GM21360 (cell line): ENCODE measurements at regions not wholly inside any gene's neighbourhood (a gene's known extent, or its start where the extent isn't known, plus 50 kb on each side); places are given as distances from the start of the nearest gene placed in this dataset.
"Not testable (repeated sequence)": the region's sequence is repeated elsewhere in the genome, so short reads cannot be mapped to it uniquely, and the experiment has no call there.

Source experiments
- ATAC-seq: cut with Tn5 transposase; IDR thresholded peaks from one replicate; pipeline ENCODE4 v1.9.1; 2021; ENCODE audit warnings: mild to moderate bottlenecking, moderate library complexity; ENCODE audit not compliant: unreplicated experiment

DNA sequence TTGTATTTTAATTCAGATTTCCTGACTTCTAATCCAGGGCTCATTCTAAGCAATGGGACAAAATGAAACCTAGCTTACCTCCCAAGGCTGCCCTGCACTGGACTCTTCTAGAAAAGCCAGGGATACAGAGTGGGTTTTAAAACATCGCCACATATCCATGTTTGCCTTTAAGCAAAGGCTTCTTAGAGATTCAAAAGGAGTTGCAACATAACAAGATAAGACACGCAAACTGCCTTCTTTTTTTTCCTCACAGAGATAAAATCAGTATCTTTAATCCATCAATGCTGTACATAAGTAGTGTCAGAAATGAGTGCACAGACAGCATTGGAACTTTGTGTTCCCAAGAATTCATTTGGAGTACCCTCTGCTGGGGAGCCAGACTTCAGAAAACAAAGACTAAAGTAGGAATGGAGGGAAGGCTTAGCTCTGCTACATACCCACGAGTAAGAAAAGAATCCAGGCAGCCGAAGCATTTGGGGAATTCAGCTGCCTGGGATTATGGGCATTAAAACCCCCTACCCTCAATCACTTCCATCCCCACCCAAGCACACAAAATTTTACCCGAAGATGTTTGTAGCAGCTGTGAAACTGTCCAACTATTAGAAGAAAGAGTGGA lies 427.8 kb downstream of the ARL4A start:
- ATAC-seq, result no peak

DNA sequence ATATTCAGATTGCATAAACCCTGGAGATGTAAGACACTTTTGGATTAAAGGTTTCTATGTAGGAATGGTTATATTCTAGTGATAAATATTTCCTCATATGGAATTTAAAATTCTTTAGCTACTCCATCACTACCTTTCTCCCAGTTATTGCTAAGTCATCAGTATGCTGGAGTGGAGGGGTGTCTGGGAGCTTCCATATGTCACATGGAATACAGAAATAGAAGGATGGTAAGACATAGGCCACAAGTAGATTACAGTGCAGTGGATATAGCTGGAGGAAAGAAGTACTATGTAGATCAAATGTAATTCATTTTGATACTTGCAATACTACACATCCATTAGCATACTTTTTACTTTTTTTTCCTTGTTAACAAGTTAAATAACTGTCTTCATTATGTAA lies 428.4 kb downstream of the ARL4A start:
- no peak for ATAC-seq

DNA sequence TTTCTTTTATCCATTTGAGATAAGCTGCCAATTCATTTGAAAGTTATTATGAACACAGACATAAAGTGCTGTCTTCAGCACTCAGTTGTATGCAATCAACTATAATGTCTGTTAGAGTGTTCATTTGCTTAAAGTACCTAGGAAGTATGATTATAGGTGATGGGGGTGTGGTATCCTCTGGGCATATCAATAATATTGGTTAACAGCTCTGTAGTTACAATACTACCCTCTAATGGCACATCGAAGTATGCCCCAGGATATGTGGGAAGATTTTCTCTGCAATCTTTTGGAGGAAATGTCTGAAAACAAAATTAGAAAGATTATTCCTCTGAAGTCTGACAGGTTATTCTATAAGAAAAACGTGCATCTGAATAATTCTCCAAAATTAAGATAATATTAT lies 429.7 kb downstream of the ARL4A start:
- no peak for ATAC-seq

DNA sequence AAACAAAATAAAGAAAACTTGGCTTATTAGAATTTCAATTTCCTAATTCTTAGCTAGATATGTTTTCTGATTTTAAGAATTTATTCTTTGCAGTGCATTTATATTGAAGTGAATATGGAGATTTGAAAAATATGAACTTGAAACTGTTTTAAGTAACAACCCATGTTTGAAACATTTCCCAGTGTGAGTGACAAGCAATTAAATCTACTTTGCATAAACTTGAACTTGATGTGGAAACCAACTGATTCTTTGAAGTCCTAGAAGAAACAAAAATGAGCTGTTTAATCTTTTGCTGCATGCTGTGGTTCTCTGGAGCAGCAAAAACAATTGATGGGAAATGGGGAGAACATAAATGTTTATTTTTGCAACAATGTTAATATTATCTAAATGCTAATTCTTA lies 430.2 kb downstream of the ARL4A start:
- no peak for ATAC-seq

DNA sequence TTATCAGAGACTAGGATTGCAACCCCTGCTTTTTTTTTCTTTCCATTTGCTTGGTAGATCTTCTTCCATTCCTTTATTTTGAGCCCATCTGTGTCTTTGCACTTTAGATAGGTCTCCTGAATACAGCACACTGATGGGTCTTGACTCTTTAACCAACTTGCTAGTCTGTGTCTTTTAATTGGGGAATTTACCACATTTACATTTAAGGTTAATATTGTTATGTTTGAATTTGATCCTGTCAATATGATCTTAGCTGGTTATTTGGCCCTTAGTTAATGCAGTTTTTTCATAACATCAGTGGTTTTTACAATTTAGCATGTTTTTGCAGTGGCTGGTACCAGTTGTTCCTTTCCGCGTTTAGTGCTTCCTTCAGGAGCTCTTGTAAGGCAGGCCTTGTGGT lies 437.2 kb downstream of the ARL4A start:
- not testable (repeated sequence) for ATAC-seq

DNA sequence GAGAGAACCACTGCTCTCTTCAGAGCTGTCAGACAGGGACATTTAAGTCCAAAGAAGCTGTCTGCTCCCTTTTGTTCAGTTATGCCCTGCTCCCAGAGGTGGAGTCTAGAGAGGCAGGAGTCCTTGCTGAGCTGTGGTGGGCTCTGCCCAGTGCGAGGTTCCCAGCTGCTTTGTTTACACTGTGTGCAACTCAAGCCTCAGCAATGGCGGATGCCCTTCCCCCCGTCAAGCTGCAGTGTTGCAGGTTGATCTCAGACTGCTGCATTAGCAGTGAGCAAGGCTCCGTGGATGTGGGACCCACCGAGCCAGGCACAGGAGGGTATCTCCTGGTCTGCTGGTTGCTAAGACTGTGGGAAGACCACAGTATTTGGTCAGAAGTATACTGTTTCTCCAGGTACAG lies 438.9 kb downstream of the ARL4A start:
- ATAC-seq, result no peak

DNA sequence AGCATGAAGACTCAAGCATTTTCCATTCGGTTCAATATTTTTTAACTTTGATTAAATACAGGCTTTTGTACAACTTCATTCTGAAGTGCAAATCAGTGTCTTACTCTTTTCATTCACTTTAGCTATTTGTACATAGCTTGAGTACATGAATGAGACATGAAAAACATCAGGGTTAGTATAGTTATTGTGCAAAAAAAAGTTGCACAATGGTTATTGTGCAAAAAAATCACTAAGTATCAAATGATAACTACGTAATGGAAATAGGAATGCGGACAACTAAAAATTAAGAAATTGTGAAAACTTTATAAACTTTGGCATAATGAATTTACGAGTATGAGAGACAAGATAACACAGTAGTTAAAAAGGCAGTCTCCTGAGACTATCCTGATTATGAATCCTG lies 442.9 kb downstream of the ARL4A start:
- no peak for ATAC-seq

DNA sequence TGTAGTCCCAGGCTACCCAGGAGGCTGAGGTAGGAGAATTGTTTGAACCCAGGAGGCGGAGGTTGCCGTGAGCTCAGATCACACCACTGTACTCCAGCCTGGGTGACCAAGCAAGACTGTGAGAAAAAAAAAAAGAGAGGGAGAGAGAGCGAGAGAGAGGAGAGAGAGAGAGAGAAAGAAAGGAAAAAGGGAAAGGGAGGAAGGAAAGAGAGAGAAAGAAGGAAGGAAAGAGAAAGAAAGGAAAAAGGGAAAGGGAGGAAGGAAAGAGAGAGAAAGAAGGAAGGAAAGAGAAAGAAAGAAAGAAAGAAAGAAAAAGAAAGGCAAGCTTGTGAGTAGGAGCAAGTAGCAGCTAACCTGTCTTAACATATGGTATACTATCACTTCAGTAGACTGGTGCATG lies 443.5 kb downstream of the ARL4A start:
- ATAC-seq, result not testable (repeated sequence)

DNA sequence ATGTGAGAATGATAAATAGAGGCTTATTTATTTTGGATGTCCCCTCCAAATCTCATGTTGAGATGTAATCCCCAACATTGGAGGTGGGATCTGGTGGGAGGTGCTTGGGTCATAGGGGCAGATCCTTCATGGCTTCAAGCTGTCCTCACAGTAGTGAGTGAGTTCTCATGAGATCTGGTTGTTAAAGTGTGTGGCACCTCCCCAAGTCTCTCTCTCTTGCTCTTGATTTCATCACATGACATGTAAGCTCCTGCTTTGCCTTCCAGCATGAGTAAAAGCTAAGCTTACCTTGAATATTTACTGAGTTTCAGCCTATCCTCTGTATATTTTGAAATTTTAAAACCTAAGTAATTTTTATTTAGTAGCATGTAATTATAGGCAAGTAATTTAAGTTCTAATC lies 444.9 kb downstream of the ARL4A start:
- no peak for ATAC-seq

DNA sequence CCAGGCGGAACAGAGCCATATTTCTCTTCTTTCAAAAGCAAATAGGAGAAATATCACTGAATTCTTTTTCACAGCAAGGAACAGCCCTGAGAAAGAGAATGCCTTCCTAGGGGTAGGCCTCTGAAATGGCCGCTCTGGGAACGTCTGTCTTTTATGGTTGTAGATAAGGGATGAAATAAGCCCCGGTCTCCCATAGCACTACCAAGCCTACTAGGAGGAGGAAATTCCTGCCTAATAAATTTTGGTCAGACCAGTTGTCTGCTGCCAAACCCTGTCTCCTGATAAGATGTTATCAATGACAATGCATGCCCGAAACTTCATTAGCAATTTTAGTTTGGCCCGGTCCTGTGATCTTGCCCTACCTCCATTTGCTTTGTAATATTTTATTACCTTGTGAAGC lies 448.9 kb downstream of the ARL4A start:
- ATAC-seq, result not testable (repeated sequence)

DNA sequence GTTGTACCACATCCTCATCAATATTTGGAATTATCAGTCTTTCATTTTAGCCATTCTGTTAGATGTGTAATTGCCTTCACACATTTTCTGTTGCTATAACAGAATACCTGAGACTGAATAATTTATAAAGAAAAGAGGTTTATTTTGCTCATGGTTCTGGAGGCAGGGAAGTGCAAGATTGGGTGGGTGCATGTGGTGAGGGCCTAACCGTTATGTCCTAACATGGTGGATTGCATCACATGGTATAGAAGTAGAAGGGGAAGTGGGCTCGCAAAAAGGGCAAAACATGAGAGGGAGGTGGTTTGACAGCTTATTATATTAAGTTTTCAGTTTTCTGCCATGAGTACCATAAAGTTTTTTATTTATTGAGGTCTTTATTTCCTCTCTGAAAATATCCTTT lies 452.0 kb downstream of the ARL4A start:
- ATAC-seq, result no peak

DNA sequence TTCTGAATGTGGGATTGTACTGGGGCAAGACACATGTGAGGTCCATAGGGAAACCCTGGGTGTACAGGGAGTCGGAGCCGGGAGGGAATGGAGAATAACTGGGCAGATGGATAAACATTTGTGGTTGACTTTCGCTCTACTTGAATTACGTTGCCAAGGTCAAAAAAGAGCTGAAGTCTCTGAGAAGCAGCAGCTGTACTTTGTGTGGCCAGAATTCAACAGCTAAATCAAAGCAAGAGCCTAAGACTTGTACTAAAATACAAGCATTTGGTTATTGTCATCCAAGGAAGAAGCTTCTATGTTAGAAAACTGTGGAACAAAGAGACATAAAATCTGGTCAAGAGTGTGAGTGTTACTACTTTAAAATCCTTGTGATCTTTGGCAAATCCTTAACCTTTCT lies 457.2 kb downstream of the ARL4A start:
- no peak for ATAC-seq

DNA sequence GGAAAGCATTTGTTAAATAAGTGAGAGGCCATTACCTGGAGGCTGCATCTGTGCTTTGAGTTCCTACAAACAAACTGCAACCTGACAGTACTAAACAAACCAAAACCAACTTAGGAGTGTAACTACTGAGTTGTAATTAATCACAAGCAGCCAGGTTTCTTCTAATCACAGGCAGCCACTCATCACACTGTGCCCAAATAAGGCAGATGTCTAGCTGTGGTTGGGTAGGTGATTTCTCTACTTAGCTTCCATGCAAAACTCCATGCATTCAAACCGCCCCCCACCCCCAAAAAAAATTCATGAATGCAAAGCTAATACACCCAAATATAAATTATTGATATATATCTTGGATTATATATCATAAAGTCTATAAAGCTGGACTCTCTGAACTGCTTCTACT lies 461.1 kb downstream of the ARL4A start:
- ATAC-seq, result no peak

DNA sequence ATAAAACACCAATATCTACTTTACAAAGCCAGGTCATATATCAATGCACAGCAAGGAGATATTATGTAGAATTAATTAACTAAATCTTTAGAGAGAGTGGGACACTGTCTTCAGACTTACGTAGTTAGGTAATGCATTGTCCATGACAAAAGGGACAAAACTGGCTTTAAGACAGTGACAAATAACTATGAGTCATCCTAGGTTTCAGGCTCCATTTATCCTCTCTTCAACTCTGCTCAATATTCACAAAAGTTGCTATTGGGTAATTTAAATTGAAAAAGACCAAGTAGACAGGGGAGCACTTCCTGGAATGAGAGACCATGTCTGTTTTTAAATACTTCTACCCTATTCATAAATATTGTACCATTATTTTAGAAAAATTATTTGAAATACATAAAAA lies 464.5 kb downstream of the ARL4A start:
- no peak for ATAC-seq

DNA sequence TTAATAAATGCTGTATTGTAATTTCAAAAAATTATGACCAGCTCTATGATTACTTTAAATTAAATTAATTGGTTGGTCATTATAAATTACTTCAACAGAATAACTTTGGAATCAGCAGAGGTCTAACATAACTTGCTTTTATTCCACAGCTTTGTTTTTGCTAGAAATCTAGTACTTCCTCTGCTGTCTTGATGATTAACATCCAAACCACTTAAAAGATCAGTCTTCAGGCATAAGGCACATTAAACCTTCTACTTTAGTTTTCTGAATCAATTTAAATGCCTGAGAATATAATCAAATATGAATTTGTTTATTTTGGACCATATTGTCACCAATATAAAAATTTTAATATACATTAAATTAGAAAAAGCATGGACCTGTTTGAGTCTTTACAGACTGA lies 465.3 kb downstream of the ARL4A start:
- ATAC-seq, result no peak

DNA sequence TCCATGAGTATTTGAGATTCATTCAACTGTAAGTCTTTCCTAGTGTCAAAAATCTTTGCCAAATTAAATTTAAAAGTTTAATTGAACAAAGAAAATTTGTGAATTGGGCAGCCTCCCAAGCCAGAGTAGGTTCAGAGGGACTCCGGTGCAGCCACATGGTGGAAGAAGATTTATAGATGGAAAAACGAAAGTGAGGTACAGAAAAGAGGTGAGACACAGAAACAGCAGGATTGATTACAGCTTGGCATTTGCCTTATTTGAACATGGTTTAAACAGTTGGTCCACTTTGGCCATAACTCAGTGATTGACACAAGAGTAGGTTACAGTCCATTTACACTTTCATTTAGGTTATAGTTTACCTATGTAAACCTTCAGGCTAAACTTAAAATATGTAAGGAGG lies 465.8 kb downstream of the ARL4A start:
- ATAC-seq, result no peak

DNA sequence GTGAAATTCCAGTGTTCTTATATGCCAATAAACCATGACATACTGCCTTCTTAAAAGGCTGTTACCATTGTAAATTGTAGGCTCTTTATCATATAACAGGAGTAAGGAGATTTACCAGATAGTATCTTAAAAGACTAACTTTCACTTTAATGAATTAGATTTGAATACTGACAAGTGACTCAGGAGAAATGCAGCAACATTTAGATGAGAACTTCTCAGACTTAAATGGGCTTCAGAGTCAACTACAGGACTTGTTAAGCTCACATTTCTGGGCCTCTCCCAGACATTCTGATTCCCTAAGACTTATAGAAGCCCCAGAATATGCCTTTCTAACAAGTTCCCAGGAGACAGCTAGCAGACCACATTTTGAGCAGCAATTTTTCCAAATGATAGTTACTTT lies 466.3 kb downstream of the ARL4A start:
- ATAC-seq, result no peak

DNA sequence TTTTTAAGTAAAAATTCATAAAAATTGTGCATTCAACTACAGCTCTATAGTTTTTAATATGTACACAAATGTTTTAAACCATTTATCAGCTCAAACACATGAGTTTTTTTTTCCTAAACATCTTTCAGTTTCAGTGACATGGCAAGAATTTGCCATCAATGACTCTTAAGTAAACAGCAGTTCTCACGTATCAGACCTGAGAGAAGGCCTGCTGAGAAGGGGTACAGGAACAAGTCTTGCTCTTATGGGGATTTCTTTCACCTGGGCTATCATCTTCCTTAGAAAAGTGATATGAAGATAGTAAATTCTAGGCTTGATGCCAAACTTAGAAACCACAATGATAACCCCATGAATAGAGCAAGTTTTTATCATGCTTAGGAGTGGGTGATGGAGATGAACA lies 467.8 kb downstream of the ARL4A start:
- ATAC-seq, result no peak

DNA sequence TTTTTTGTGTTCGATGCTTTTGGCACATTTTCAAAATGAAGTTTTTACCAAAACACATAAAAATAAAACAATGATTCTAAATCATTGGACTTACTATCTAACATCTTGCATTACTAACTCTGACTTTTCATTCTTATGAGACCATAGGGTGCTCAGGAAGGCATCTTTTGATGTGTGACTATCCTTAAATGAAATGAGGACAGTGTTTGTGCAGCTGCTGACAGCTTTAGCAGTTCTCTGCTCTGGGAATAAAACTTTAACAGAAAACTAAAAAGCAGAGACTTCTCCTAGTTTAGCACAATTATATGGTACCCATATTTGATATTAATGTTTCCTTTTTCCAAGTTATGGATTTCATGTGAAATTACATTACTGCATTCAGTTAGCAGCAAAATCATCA lies 471.6 kb downstream of the ARL4A start:
- no peak for ATAC-seq

DNA sequence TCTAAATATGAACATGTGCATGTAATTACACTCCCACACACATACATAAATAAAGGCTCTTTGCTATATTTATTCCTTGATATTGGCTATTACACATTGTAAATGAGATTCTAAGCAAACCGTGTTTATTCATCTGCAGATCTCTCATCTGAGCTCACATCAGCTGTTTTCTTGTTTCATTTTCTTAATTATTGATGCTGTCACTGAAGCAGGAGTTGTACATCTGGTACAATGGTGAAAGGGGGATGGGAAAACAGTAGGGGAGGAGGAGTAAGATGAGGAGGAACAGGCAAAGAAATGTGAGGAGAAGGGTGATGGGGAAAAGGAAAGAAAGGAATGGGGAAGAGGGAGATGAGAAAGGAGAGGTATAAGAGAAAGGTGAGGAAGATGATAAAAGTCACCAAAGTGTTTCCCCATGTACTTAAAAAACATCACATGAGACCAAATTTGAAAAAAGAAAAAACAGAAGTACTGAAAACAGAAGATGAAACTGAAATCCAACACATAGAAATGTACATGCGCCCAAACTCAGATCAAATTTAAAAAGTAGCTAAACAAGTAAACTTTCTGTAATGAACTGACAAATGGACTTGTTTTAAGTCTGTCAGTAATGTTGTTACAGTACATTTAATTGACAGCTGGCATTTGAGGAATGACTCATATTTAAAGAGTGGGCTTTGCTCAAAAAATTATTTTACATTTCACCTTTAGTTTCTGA lies 472.2 kb downstream of the ARL4A start:
- ATAC-seq, result no peak

DNA sequence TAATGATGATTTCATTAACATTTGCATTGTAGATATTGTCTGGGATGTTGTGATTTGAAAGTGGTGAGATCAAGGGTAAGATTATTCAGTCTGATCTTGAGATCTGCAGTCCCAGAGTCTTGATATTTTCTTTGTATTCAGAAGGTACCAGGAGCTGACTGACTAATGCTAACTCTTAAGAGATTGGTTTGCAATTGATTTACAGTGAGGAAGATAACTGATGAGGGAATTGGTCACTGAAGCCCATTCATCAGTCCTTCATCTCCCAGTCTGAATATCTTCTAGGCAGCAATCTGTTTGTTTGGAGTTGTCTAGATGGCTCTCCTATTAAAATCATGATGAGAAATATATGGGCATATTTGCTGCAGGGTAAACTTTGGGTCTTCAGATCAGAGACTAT lies 473.7 kb downstream of the ARL4A start:
- no peak for ATAC-seq

DNA sequence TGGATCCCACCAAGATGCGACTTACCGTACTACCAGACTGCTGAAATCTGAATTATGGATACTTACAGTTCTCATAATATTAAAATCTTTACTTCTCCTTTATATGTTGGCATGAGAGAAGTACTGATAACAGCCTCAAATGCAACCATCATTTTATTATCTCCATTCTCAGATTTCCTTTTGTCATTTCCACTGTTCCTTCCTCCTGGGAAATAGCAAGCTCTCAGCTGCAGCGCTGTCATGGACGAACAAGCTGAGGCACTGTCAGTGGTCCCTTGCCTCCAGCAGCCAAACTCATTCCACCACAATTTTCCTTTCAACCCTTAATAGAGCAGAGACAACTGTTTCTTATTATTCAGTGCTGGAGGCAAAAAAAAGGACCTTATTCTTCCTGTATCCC lies 478.4 kb downstream of the ARL4A start:
- ATAC-seq, result no peak

DNA sequence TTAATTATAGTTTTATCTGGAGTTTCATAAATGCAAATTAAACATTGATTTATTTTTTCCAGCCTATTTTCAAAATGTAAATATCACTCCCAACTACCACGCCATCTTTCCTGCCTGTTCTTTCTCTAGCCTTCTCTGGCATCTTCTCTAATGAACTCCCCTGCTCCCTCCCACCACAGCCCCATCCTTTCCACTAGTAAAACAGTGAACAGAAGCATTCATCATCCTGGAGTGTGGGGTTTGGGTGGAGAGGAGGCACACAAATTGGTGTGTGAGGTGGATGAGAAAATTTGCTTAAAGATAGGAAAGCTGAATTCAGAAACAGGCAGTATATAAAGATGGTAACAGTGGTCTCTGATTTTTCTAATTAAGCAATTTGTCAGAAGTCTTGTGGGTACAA lies 479.4 kb downstream of the ARL4A start:
- no peak for ATAC-seq
